ENCODE measurements at regions not wholly inside any gene's neighbourhood (a gene's known extent, or its start where the extent isn't known, plus 50 kb on each side); places are given as distances from the start of the nearest gene placed in this dataset.

DNA sequence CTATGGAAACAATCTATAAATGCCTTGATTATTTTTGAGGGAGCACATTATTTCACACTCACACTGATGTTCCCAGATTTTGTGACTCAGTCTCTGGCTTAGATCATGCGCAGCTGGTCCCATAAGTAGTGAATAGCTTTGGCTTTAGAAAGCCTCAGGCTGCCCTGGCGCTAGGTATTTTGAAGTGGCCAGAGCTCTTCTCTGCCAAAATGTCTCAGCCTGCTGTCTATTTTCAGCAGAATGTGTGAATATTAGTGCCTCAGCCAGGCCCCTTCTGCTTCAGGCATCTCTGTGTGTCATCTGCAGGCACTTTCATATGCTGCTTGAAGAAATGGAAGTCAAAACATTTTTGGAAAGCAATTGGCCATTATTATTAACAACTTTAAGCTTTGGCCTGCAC lies 931.0 kb upstream of the INTU start:
- peak; percentile 36 for ATAC-seq
- H3K9me3 ChIP-seq, result no peaks in the 10 kb centered on the region
- H3K4me3 ChIP-seq, result no peak overlapping the region
- H3K27me3 ChIP-seq, result no peaks in the 10 kb centered on the region
- H3K36me3 ChIP-seq, result no peaks in the 10 kb centered on the region
- no peaks in the 10 kb centered on the region for H3K4me1 ChIP-seq
- no peak overlapping the region for H3K27ac ChIP-seq
- TF ChIP-seq EP300 (IDR thresholded peaks at IDR 0.05) (no peak), POLR2A (IDR thresholded peaks at IDR 0.05) (no peak)
- TF ChIP-seq, protein P1, sequence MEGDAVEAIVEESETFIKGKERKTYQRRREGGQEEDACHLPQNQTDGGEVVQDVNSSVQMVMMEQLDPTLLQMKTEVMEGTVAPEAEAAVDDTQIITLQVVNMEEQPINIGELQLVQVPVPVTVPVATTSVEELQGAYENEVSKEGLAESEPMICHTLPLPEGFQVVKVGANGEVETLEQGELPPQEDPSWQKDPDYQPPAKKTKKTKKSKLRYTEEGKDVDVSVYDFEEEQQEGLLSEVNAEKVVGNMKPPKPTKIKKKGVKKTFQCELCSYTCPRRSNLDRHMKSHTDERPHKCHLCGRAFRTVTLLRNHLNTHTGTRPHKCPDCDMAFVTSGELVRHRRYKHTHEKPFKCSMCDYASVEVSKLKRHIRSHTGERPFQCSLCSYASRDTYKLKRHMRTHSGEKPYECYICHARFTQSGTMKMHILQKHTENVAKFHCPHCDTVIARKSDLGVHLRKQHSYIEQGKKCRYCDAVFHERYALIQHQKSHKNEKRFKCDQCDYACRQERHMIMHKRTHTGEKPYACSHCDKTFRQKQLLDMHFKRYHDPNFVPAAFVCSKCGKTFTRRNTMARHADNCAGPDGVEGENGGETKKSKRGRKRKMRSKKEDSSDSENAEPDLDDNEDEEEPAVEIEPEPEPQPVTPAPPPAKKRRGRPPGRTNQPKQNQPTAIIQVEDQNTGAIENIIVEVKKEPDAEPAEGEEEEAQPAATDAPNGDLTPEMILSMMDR (IDR thresholded peaks at IDR 0.05), result no peak
- WGBS, 2 donors (ENCODE audit: low coverage in 1 of 2), result 63 to 100% methylated on average over 1 to 2 of the region's 2 CpGs

GRCh38 chr4:126702747-126703146 lies 930.0 kb upstream of the INTU start:
- H3K4me1 ChIP-seq, result no peaks in the 10 kb centered on the region
- no peaks in the 10 kb centered on the region for H3K9me3 ChIP-seq
- WGBS, 2 donors (ENCODE audit: low coverage in 1 of 2), result 100% methylated on average over 1 of the region's 1 CpG; no CpG with 5 or more reads in 1 of the 2 donors
- no peaks in the 10 kb centered on the region for H3K27me3 ChIP-seq
- ATAC-seq, result no peak
- H3K27ac ChIP-seq, result no peak overlapping the region
- TF ChIP-seq EP300 (IDR thresholded peaks at IDR 0.05) (no peak), POLR2A (IDR thresholded peaks at IDR 0.05) (no peak), POLR2AphosphoS5 (IDR thresholded peaks at IDR 0.05) (no peak)
- TF ChIP-seq, protein P1 (IDR thresholded peaks at IDR 0.05), result no peak
- H3K36me3 ChIP-seq, result no peaks in the 10 kb centered on the region
- no peak overlapping the region for H3K4me3 ChIP-seq

GRCh38 chr4:126705266-126705665 lies 927.5 kb upstream of the INTU start:
- WGBS, 2 donors (ENCODE audit: low coverage in 1 of 2), result 79 to 81% methylated on average over 3 of the region's 3 CpGs
- H3K36me3 ChIP-seq, result no peaks in the 10 kb centered on the region
- H3K27me3 ChIP-seq, result no peaks in the 10 kb centered on the region
- H3K9me3 ChIP-seq, result no peaks in the 10 kb centered on the region
- no peak overlapping the region for H3K4me3 ChIP-seq
- H3K27ac ChIP-seq, result no peak overlapping the region
- no peaks in the 10 kb centered on the region for H3K4me1 ChIP-seq
- TF ChIP-seq, protein P1 (IDR thresholded peaks at IDR 0.05), result no peak
- no peak for TF ChIP-seq POLR2AphosphoS5 (IDR thresholded peaks at IDR 0.05)
- no peak for TF ChIP-seq POLR2A (IDR thresholded peaks at IDR 0.05)
- TF ChIP-seq EP300 (IDR thresholded peaks at IDR 0.05), result no peak
- ATAC-seq, result no peak

- Histone ChIP-seq H3K27ac (no peak overlapping the region), H3K27me3 (no peaks in the 10 kb centered on the region), H3K4me3 (no peak overlapping the region), H3K4me1 (no peaks in the 10 kb centered on the region), H3K9me3 (no peaks in the 10 kb centered on the region), H3K36me3 (no peaks in the 10 kb centered on the region)
- TF ChIP-seq, protein P1 (IDR thresholded peaks at IDR 0.05), result no peak
- TF ChIP-seq EP300 (IDR thresholded peaks at IDR 0.05) (no peak), POLR2A (IDR thresholded peaks at IDR 0.05) (no peak), POLR2AphosphoS5 (IDR thresholded peaks at IDR 0.05) (no peak)
- no peak for ATAC-seq
- 76 to 92% methylated on average over 2 of the region's 2 CpGs for WGBS, 2 donors (ENCODE audit: low coverage in 1 of 2)
Measured at GRCh38 chr4:126708716-126709115, 924.0 kb upstream of the INTU start.

DNA sequence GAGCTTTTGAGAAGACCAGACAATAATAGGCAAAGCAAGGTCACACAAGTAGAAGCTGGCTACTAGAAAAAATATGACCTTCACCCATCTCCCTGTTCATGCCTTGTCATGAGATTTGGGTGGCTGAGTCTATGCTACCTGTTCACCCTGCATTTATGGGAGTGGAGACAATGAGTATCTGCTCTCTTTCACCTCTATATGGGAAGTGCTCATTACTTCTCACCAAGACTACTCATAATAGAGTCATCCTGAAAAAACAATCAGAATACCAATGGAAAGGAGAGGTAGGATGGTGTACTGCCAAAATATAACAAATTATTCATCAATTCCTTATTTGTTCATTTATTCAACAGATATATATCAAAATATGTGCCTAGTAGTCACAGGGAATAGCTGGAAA lies 921.8 kb upstream of the INTU start:
- Histone ChIP-seq H3K4me3 (no peak overlapping the region), H3K27ac (no peak overlapping the region), H3K36me3 (no peaks in the 10 kb centered on the region), H3K27me3 (no peaks in the 10 kb centered on the region), H3K4me1 (no peaks in the 10 kb centered on the region), H3K9me3 (no peaks in the 10 kb centered on the region)
- ATAC-seq, result no peak
- TF ChIP-seq POLR2A (IDR thresholded peaks at IDR 0.05) (no peak), POLR2AphosphoS5 (IDR thresholded peaks at IDR 0.05) (no peak), EP300 (IDR thresholded peaks at IDR 0.05) (no peak)
- TF ChIP-seq, protein P1 (IDR thresholded peaks at IDR 0.05), result no peak
